CD4-positive, alpha-beta T cell treated with Interleukin-10 for 1 hour (primary cell): ENCODE measurements at regions not wholly inside any gene's neighbourhood (a gene's known extent, or its start where the extent isn't known, plus 50 kb on each side); places are given as distances from the start of the nearest gene placed in this dataset.

ENCODE experiments used
- DNase-seq: peaks from one replicate; pipeline ENCODE4 v3.0.0-alpha.2; 2020

DNA sequence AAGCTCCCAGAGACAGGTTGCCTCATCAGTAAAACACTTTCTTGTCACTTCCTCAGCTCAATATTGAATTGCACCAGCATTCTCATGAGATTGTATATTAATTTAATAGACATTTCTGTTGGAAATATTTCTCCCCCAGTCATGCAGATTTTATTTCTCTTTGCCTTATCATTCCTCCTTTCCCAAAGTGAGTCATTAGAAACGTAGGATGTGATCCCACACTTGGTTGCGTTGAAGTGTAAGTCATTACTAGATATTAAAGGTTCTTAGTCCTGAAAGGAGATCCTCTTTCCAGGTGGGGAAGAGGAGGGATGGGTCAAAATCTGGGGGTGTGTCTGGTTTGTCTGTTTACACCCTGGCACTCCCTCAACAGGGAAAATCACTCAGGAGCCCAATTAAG lies 438.2 kb downstream of the SLC4A3 start:
- DNase-seq = no peak

DNA sequence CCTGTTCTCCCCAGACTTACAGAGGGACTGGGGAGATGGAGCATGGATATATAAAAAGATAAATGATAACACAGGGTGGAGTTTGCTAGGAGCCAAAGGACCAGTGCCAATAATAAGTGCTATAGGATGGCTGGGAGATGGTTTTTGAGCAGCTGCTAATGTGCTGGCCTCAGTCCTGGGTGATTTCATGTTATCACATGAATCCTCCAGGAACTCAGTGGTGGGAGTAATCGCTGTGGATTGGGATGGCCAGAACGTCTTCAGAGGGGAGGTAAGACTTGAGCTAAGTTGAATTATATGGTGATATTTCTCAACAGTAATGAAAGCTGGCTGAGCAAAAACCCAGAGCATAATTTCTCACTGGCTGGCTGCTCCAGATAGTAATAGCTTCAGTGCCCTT lies 441.4 kb downstream of the SLC4A3 start:
- DNase-seq = no peak

GRCh38 chr2:220070349-220070748 lies 442.9 kb downstream of the SLC4A3 start:
- DNase-seq = no peak

GRCh38 chr2:220071696-220072095 lies 444.3 kb downstream of the SLC4A3 start:
- no peak for DNase-seq

DNA sequence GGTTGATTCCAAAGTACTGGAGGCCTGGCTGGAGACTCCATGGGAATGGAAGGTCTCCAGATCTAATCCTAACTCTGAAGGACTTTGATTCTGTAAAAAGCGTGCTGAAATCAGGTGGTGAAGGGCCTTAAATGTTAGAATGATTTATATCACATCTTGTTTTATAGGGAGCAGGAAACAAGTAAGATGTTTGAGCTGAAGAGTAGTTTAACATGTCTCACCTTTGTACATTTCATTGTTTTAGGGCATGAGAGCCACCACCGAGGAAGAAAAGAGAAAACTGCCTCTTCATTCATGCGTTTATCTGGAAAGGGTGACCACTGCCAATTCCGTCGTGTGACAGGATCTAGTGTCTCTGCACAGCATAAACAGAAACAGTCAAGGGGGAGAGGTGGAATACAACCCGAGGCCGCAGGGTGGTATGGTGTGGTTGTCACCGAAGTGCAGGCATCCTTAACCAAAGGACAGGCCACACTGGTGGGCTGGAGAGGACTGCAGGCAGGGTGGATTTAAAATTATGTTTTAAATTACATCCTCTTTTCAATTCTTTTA lies 445.3 kb downstream of the SLC4A3 start:
- DNase-seq = no peak

- no peak for DNase-seq
Observed at GRCh38 chr2:220075835-220076234, 448.4 kb downstream of the SLC4A3 start.

DNA sequence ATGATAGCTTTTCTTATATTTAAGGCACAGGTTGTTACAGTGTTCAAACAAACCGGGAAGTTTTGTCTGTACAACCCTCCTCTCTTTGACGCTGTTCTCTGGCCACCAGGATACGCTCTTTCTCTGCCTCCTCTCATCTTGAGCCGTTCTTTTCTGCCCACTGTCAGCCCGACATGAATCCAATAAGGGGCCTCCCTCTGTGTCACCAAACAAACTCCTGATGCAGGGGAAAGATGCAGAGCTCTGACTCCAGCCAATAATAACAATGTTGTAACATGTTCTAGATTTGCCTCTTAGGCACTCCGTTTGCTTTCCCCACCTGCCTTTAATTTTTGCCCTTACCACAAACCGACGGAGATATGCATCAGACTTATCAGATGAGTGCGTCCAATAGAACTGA lies 449.3 kb downstream of the SLC4A3 start:
- no peak for DNase-seq

DNA sequence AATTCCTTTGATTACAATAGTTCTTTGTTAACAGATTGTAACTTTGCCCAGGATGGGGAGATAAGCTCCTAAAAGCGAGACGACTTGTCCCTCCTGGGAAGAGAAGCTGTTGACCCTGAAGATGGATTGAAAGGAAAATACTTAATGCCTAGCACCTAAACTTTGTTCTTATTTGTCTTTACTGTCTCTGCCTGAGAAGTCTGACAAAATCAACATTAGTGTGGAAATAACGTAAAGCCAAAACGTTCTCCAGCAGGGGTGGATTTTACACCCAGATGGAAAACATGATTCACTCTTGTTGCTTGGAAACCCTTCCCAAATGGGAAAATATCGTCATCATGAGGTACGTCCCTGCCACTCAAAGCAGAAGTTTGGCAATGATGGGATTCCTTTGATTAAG lies 450.1 kb downstream of the SLC4A3 start:
- DNase-seq = no peak

DNA sequence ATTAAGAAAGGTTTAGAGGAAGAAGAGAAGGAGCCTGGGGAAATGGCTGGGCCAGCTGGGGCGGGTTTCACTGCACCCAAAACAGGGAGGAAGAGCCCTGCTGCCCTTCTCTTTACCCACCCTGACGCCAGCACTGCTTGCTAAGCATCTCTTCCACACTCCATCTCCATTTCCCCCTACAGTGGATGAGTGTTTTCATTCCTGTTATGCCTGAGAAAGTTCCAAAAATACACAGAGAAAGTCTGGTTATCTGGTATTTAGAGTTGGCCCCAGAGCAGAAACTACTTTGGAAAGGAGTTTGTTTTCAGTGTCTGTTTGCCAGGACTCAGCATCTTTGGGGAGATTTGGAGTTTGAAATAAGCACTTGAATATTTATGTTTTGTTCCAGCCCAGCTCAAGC lies 451.0 kb downstream of the SLC4A3 start:
- no peak for DNase-seq

GRCh38 chr2:220079595-220079994 lies 452.2 kb downstream of the SLC4A3 start:
- no peak for DNase-seq

DNA sequence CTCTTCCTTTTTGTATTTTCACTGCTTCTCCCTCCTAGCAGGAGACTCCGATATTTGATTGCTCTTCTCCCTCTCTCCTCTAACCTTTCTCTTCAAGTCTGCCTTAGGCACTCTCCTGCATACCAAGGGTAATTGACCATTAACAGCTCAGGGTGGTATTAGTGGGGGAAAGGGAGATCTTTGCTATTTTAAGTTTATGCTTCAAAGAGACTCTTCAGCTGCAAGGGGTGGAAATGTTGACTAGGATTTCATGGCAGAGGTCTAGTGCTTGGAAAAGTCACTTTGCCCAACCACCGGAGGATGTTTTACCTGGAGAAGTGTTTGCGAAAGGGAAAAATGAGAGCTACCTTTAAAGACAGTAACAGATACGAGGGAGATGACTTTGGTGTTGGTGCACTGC lies 453.7 kb downstream of the SLC4A3 start:
- DNase-seq = no peak

- no peak for DNase-seq
Observed at GRCh38 chr2:220090050-220090449, 462.6 kb downstream of the SLC4A3 start.

DNA sequence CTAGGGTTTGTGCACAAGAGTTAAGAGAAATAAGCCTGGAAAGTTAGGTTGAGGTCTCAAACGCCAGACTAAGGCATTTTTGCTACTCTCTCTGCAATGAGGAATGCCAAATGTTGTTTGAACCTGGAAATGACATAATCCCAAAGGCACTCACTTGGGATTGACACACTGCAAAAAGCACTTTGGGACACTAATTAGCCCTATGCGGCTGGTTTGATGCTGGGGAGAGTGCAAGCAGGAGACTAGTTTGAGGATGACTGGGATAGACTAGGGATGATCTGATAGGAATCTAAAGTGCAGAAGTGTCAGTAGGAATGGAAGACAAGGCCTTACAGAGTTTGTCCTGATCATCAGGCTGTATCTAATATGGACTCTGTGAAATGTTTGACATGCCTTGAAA lies 469.0 kb downstream of the SLC4A3 start:
- no peak for DNase-seq

- no peak for DNase-seq
Observed at GRCh38 chr2:220101980-220102379, 474.6 kb downstream of the SLC4A3 start.

GRCh38 chr2:220103596-220103995 lies 476.2 kb downstream of the SLC4A3 start:
- no peak for DNase-seq

- DNase-seq = no peak
Observed at GRCh38 chr2:220104871-220105351, 477.5 kb downstream of the SLC4A3 start.

DNA sequence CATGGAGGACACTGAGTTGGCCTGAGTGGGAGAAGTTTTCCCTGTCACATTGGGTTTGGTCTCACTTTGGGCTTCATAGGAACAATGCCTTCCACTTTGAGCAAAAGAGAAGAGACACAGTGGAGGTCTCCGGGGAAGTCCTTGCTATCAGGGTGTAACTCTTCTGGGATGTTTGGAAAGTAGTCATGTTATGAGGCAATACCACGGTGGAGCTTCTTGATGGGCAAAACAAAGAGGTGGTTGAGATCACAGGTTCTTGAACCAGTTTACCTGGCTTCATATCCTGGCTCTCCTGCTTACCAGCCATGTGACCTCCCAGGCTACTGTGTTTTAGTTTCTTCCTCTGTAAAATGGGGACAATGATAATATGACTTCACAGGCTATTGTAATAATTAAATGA lies 478.6 kb downstream of the SLC4A3 start:
- DNase-seq = no peak

DNA sequence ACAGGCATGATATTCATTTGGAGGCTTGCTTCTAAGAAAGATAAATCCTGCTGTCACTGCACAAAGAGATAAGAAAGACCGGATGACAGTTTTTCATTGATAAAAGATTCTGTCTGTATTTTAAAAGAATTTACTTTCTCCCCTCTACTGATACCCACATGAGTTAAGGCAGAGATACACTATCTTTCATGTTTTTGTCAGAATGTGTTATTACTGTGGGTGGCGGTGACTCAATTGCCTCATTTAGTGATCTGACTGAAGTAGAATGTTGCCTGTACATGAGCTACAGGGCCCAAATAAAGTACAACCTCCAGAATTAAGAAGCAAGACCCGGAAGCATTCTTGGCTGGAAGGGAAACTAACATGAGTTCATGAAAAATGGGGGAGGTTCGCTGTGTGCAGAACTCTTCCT lies 480.0 kb downstream of the SLC4A3 start:
- DNase-seq = no peak

DNA sequence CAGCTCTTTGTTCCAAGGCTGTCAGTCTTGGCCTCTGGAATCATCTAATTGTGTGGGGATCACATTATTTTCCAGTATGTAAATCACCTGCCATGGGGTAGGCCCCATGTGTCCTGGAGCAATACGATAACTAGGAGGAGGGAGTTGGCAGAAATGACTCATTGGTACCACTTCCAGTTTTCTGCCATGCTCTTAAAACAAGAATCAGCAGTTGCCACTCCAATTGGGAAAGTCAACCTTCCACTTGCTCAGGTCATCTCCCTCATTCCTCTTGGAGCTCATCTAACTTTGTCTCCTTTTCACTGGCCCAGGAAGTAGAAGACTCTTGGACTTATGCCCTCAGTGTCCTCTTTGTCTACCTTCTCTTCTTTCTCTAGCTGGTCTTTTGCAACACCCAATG lies 487.0 kb downstream of the SLC4A3 start:
- DNase-seq = no peak

DNA sequence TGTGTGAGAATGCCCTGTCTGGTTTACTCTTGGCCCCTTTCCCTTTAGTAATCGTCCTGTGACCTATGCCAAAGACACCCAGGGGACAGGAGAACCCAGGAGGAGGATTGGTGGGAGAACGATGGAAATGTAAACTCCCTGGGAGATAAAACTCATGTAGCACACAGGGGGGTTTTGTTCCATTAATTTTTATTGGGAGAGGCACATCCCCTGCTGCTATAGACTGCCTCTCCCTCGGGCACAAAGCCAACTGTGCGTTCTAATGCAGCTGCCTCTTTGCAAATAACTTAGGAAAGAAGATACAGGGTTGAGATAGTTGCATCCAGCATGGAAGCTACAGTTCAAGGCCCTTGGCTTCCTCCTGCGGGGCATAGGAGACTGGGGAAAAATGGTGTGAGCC lies 489.6 kb downstream of the SLC4A3 start:
- no peak for DNase-seq

GRCh38 chr2:220120041-220120440 lies 492.6 kb downstream of the SLC4A3 start:
- no peak for DNase-seq

- no peak for DNase-seq
Observed at GRCh38 chr2:220123751-220124150, 496.3 kb downstream of the SLC4A3 start.

GRCh38 chr2:220125551-220125950 lies 498.1 kb downstream of the SLC4A3 start:
- no peak for DNase-seq

- no peak for DNase-seq
Observed at GRCh38 chr2:220127311-220127710, 499.9 kb downstream of the SLC4A3 start.

DNA sequence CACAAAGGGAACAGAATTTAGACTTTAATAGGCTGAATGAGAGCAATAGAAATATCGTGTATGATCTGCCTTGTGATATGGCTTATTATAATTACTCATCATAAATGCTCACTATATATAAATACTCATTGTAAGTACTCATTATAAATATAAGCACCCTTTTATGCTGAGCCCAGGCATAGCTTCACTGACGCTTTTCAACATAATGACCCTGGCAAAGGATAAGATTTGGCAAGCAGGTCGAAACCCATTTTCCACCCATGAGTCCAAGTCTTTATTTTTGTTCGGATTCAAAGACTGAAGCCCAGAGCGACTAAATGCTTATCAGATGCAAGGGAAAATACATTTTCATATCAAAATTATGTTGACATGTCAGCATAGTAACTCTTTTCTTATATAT lies 500.4 kb downstream of the SLC4A3 start:
- DNase-seq = no peak

GRCh38 chr2:220129391-220129790 lies 502.0 kb downstream of the SLC4A3 start:
- no peak for DNase-seq
